ENCODE measurements at regions not wholly inside any gene's neighbourhood (a gene's known extent, or its start where the extent isn't known, plus 50 kb on each side); places are given as distances from the start of the nearest gene placed in this dataset.

- H3K79me2 ChIP-seq (ENCODE audit: insufficient read depth, low read length), result no peaks in the 10 kb centered on the region
- no peak overlapping the region for H3K4me3 ChIP-seq (replicated peaks in 1 of 3; ENCODE audit: insufficient read depth in 1 of 3, low read depth in 2 of 3, low read length in 3 of 3)
- no peak overlapping the region for H3K9ac ChIP-seq (ENCODE audit: insufficient read depth, low read depth, low read length)
- no peak overlapping the region for H2AFZ ChIP-seq (ENCODE audit: low read length)
- DNase-seq (ENCODE audit: low spot score), result no peak
- TF ChIP-seq MTA1 (CRISPR knock-in tag; IDR thresholded peaks at IDR 0.05; ENCODE audit: borderline replicate concordance) (no peak), PRDM10 (CRISPR knock-in tag; IDR thresholded peaks at IDR 0.05; ENCODE audit: low read depth) (no peak), ZFP36L2 (CRISPR knock-in tag; IDR thresholded peaks at IDR 0.05) (no peak), HIVEP1 (CRISPR knock-in tag; IDR thresholded peaks at IDR 0.05) (no peak), POLR2AphosphoS5 (IDR thresholded peaks at IDR 0.05; ENCODE audit: low read depth, low read length) (no peak), ZNF296 (CRISPR knock-in tag; conservative IDR thresholded peaks at IDR 0.05) (no peak), FOSL2 (CRISPR knock-in tag; IDR thresholded peaks at IDR 0.05) (no peak), ZNF383 (CRISPR knock-in tag; IDR thresholded peaks at IDR 0.05; ENCODE audit: borderline replicate concordance) (no peak)
- TF ChIP-seq, protein P1, sequence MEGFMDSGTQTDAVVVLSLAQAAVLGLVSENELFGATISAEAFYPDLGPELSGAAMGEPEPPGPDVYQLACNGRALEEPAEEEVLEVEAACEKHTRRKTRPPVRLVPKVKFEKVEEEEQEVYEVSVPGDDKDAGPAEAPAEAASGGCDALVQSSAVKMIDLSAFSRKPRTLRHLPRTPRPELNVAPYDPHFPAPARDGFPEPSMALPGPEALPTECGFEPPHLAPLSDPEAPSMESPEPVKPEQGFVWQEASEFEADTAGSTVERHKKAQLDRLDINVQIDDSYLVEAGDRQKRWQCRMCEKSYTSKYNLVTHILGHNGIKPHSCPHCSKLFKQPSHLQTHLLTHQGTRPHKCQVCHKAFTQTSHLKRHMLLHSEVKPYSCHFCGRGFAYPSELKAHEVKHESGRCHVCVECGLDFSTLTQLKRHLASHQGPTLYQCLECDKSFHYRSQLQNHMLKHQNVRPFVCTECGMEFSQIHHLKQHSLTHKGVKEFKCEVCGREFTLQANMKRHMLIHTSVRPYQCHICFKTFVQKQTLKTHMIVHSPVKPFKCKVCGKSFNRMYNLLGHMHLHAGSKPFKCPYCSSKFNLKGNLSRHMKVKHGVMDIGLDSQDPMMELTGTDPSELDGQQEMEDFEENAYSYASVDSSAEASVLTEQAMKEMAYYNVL (CRISPR knock-in tag; IDR thresholded peaks at IDR 0.05; ENCODE audit: borderline replicate concordance), result no peak
- no peaks in the 10 kb centered on the region for H3K27me3 ChIP-seq (ENCODE audit: control insufficient read depth in 1 of 2, insufficient read depth in 2 of 2, low read length in 2 of 2)
- WGBS (ENCODE audit: low lambda C conversion rate), result 2% methylated on average over 1 of the region's 1 CpG
- no peaks in the 10 kb centered on the region for H3K4me1 ChIP-seq (ENCODE audit: insufficient read depth, low read length)
- no peak overlapping the region for H3K27ac ChIP-seq (ENCODE audit: extremely low read length, insufficient read depth, low read length)
- no peak for FAIRE-seq
- ChIA-PET POLR2A (no interaction called here), CTCF (ENCODE audit: low intra/inter-chr PET ratio, low total read pairs) (no interaction called here)
- ATAC-seq, result no peak
- H3K9me3 ChIP-seq (ENCODE audit: low read length), result no peaks in the 10 kb centered on the region
- H3K36me3 ChIP-seq (replicated peaks in 1 of 2; ENCODE audit: control insufficient read depth in 1 of 2, insufficient read depth in 2 of 2, low read length in 2 of 2), result no peaks in the 10 kb centered on the region
- intact Hi-C loops (cut with micrococcal nuclease; ENCODE audit: unreplicated experiment), result no loop called here
- H4K20me1 ChIP-seq (ENCODE audit: insufficient read depth, low read length), result no peaks in the 10 kb centered on the region
- in situ Hi-C loops (cut with HindIII; ENCODE audit: extremely low pct_ligation_motif_present, low pct_unique_long_range_greater_than_20kb), result no loop called here
- H3K4me2 ChIP-seq (ENCODE audit: low read depth, low read length), result no peak overlapping the region
- BruUV-seq (replicated peaks), result no TSS peak
These were observed 105.9 kb downstream of the OTOL1 start for GRCh38 chr3:161602475-161602874.

Measured in HepG2 (cell line).